ENCODE measurements at regions not wholly inside any gene's neighbourhood (a gene's known extent, or its start where the extent isn't known, plus 50 kb on each side); places are given as distances from the start of the nearest gene placed in this dataset.

DNA sequence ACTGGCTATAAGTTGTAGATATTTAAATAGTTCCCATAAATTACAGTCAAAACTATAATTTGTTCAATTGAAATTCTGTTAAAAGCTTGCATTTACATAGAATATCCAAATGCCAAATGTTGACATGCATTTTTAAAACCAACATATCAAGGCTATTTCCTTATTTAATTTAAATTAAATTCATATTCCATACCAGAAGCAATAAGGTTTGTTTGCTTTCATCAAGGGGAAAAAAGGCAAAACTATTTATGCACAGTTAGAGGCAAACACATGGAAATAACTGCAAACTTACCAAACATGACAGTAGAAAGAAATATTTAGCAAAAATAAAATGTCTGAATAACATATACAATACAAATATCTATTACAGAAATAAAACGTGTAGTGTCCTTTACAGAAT, 1581.2 kb upstream of the TENM4 start:
- POLR2A ChIA-PET: no interaction called here
- CTCF ChIA-PET: no interaction called here

DNA sequence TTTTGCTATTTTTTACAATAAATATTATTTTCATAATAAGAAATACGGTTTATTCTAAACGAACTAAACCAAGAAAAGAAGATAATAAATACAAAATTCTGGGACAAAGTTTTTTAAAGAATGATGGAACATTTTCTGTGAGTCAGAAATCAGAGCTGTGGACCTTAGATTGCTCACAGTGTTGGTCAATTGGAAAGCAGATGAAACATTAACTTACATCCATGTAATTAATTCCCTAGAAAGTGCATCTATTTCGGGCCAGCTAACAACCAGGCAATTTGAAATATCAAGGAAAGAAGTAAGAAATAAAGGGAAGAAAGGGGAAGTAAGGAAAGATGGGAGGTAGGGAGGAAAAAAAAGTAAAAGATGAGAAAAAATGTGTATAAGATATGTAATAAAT, 1569.8 kb upstream of the TENM4 start:
- ChIA-PET CTCF (no interaction called here), POLR2A (no interaction called here)

- POLR2A ChIA-PET: no interaction called here
- CTCF ChIA-PET: no interaction called here
Measured at GRCh38 chr11:81007046-81007445, 1566.2 kb upstream of the TENM4 start.

- POLR2A ChIA-PET: no interaction called here
- CTCF ChIA-PET: no interaction called here
Measured at GRCh38 chr11:81005595-81005994, 1564.8 kb upstream of the TENM4 start.

- ChIA-PET CTCF (no interaction called here), POLR2A (no interaction called here)
Measured at GRCh38 chr11:81004576-81004975, 1563.7 kb upstream of the TENM4 start.

GRCh38 chr11:81002374-81002773, 1561.5 kb upstream of the TENM4 start:
- ChIA-PET CTCF (no interaction called here), POLR2A (no interaction called here)

DNA sequence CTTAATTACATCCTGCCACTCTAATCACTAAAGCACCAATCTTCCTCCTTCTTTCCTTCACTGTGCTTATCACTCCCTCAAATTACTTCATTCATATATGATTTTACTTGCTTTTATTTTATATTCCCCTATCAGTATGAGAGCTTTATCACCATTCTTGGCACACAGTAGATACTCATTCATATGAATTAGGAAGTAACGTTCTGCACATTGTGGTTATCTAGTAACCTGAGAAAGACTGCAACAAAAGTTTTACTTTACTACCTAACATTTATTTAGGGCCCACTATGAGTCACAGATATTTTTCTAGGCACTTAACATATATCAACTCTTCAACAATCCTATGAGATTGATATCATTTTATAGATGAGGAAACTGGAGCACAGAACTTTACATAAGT, 1559.9 kb upstream of the TENM4 start:
- POLR2A ChIA-PET: no interaction called here
- CTCF ChIA-PET: no interaction called here

DNA sequence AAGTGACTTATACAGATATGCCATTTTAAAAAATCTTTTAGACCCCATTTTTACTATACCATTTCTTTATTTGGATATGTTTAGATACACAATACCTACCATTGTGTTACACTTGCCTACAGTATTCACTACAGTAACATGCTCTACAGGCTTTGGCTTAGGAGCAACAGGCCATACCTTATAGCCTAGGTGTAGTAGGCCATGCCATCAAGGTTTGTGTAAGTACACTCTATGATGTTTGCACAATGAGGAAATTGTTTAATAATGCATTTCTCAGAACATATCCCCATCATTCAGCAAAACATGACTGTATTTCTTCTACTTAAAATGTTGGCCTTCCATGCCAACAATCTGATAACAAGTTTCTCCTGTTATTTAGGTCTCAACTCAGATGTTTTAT, 1559.5 kb upstream of the TENM4 start:
- POLR2A ChIA-PET: no interaction called here
- CTCF ChIA-PET: no interaction called here

DNA sequence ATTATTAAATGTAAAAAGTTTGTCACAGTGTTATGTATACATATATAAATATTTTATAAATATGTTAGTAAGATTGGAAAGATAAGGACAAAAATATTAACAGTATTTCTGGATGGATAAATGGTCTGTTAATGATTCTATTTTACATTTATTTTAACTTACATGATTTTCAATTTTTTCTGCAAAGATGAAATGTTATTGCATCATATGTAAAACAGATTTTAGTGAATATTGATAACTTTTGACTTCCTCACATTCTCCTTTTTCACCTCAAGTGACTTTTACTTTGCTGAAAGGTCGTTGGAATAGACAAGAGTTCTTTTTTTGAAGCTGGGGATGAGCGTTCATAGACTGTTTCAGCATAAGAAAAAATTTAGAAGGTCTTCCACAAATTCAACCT, 1554.7 kb upstream of the TENM4 start:
- ChIA-PET CTCF (no interaction called here), POLR2A (no interaction called here)

DNA sequence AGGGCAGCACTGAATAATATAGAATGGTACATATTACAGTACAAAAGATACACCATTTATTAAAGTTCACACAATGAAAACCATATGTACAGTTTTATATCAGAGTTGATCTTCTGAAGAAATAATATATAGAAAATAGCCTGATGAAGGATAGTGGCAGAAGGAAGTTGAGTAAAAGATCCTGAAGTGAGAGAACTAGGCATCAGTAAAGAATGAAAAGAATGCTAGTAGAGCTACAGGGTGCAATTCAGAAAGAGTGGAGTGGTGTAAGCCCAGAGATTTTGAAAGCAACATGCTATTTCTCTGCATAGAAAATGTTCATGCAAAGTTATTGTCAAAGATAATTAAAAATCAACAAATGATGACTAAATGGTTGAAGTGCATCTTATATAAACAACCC, 1552.7 kb upstream of the TENM4 start:
- ChIA-PET POLR2A (no interaction called here), CTCF (no interaction called here)

DNA sequence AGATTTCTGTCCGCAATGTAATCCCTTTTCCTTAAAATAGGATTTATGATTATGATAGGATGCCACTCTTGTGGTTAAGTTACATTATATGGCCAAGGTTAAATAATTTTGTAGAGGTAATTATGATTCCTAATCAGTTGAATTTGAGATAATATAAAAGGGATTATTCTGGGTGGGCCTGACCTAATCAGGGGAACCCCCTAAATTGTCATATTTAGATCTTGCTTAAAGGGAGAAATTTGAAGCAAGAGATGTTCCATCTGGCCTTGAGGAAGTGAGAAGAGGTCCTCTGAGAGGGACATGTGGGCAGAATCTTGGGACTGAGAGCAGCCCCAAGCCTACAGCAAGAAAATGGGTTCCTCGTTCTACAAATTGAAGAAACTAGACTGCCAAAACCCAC, 1550.1 kb upstream of the TENM4 start:
- CTCF ChIA-PET: no interaction called here
- POLR2A ChIA-PET: no interaction called here

GRCh38 chr11:80987171-80987570, 1546.3 kb upstream of the TENM4 start:
- POLR2A ChIA-PET: no interaction called here
- CTCF ChIA-PET: no interaction called here

GRCh38 chr11:80986421-80987074, 1545.7 kb upstream of the TENM4 start:
- ChIA-PET POLR2A (no interaction called here), CTCF (no interaction called here)

DNA sequence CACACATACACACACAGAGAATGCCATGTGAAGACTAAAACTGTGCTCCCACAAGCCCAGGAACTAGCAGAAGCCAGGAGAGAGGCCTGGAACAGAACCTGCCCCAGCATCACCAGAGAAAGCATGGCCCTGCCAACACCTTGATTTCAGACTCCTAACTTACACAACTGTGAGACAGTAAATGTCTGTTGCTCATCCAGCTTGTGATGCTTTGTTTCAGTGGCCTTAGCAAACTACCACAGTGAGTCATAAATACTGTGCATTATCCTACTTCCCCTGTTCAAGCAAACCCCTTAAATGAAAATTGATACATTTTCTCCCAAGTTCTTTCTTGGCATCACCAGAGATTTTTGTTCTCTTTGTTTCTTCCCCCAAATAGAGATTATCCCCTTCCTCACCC, 1539.4 kb upstream of the TENM4 start:
- POLR2A ChIA-PET: no interaction called here
- CTCF ChIA-PET: no interaction called here

DNA sequence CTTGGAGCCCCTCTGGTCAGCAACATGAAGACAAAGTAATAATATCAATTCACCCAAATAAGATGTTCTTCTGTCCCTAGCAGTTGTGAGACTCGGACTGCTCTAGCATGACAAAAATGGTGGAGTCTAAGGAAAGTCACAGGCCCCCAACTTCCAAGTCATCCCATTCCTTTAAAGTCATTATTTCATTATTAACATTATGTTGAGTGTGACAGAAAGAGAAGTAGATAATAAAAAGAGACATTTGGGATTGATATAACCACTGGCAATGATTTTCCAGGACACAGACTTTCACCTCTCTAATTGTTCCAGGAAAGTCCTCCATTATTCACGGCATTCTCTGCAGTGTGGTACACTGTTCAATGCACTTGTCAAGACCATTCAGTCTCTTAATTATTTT, 1533.0 kb upstream of the TENM4 start:
- CTCF ChIA-PET: no interaction called here
- POLR2A ChIA-PET: no interaction called here

DNA sequence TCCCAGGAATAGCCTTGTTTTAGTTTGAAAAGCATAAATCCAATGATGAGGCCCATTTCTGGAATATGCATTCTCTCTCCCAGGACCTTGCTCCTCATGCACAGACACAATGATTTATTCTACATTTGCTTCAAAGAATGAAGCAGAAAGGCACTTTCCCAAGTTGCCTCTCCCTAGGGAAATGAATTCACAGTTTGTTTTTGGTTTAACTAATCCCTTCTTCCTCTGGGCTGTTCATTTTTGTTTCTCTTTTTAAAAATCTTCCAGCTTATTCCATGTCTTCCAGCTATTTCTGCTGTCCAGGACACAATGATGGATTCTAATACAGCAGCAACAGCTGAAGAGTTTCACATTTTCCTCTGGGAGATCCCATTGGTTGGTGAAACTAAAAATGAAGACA, 1529.2 kb upstream of the TENM4 start:
- CTCF ChIA-PET: no interaction called here
- POLR2A ChIA-PET: no interaction called here

- CTCF ChIA-PET: no interaction called here
- POLR2A ChIA-PET: no interaction called here
Measured at GRCh38 chr11:80967649-80968048, 1526.8 kb upstream of the TENM4 start.

- CTCF ChIA-PET: no interaction called here
- POLR2A ChIA-PET: no interaction called here
Measured at GRCh38 chr11:80960381-80961029, 1519.7 kb upstream of the TENM4 start.

GRCh38 chr11:80959751-80960150, 1518.9 kb upstream of the TENM4 start:
- CTCF ChIA-PET: no interaction called here
- POLR2A ChIA-PET: no interaction called here

- POLR2A ChIA-PET: no interaction called here
- CTCF ChIA-PET: no interaction called here
Measured at GRCh38 chr11:80958987-80959386, 1518.2 kb upstream of the TENM4 start.

GRCh38 chr11:80958361-80958760, 1517.5 kb upstream of the TENM4 start:
- POLR2A ChIA-PET: no interaction called here
- CTCF ChIA-PET: no interaction called here

- CTCF ChIA-PET: no interaction called here
- POLR2A ChIA-PET: no interaction called here
Measured at GRCh38 chr11:80955588-80955987, 1514.8 kb upstream of the TENM4 start.

DNA sequence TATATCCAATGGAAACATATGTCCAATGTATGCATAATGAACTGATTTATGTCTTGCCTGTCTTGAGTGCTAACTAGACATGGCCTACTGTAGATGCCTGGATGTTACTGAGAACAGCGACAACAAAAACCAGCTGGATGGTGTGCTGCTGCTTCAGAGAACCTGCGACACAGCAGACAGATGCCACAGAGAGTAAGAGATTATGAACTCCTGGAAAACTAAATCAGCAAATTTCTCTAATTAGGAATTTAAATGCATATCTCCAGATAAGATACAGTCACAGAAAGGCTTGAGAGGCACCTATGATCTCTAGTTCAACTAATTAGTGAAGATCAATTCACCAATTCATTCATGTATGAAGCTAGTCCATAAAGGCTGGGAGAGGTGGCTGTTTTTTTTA, 1508.0 kb upstream of the TENM4 start:
- ChIA-PET POLR2A (no interaction called here), CTCF (no interaction called here)
